OCI-LY1 (cell line): ENCODE measurements at regions not wholly inside any gene's neighbourhood (a gene's known extent, or its start where the extent isn't known, plus 50 kb on each side); places are given as distances from the start of the nearest gene placed in this dataset.

ENCODE experiments used
- EZH2 ChIP-seq: fragments of 200-600 bp; sonication (generic), shearing (Covaris generic); IDR thresholded peaks from 2 replicates; pipeline ENCODE4 v1.8.0; 2017; ENCODE audit warnings: borderline replicate concordance, mixed run types, mild to moderate bottlenecking, antibody characterized with exemption, low read length, moderate library complexity, mixed read lengths
- TF ChIP-seq, protein P1 (sequence below): fragments of 200-600 bp; sonication (generic), shearing (Covaris generic); IDR thresholded peaks from 2 replicates; pipeline ENCODE4 v1.5.1; 2017; ENCODE audit warnings: mild to moderate bottlenecking, antibody characterized with exemption, low read length, moderate library complexity, mixed read lengths

DNA sequence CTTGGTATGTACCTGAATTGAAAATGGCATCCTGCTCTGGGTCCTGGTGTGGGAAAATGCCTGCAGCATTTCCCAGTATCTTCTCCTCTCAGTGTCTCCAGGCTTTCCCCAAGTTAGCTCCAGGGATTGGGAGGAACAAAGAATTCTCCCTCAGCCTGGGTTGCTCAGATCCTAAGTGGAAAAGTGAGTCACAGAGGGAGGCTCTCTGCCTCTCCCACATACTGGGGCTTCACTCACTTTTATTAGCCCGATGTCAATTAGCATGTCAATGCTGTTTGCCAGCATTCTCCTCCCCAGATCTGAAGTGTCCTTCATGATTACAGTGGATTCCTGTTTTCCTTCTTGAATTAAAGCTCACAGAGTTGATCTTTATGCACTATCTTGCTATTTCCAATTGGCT is 655.0 kb downstream of the EPHA3 start:
- TF ChIP-seq, protein P1, sequence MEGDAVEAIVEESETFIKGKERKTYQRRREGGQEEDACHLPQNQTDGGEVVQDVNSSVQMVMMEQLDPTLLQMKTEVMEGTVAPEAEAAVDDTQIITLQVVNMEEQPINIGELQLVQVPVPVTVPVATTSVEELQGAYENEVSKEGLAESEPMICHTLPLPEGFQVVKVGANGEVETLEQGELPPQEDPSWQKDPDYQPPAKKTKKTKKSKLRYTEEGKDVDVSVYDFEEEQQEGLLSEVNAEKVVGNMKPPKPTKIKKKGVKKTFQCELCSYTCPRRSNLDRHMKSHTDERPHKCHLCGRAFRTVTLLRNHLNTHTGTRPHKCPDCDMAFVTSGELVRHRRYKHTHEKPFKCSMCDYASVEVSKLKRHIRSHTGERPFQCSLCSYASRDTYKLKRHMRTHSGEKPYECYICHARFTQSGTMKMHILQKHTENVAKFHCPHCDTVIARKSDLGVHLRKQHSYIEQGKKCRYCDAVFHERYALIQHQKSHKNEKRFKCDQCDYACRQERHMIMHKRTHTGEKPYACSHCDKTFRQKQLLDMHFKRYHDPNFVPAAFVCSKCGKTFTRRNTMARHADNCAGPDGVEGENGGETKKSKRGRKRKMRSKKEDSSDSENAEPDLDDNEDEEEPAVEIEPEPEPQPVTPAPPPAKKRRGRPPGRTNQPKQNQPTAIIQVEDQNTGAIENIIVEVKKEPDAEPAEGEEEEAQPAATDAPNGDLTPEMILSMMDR, result no peak
- TF ChIP-seq EZH2, result no peak
